GM23338 (cell line): ENCODE measurements at regions not wholly inside any gene's neighbourhood (a gene's known extent, or its start where the extent isn't known, plus 50 kb on each side); places are given as distances from the start of the nearest gene placed in this dataset.
A peak's percentile ranks its signal among the peaks of the same experiment; 100 is the strongest.

Experiments used
- ATAC-seq: fragments of 200-7000 bp; cut with Tn5 transposase; 3 replicates; pipeline ENCODE4 v1.9.1; 2020
- DNase-seq: peaks from one replicate; pipeline ENCODE4 v3.0.0-alpha.2; 2015; ENCODE audit warnings: low spot score
- H2AFZ ChIP-seq: fragments of 200-600 bp; sonication (generic); 2 replicates; pipeline ENCODE4 v1.8.0; 2016; ENCODE audit warnings: antibody characterized with exemption, mild to moderate bottlenecking, moderate library complexity
- H3F3A ChIP-seq: fragments of 200-600 bp; sonication (generic); replicated peaks from 2 replicates; pipeline ENCODE4 v1.8.0; 2017; ENCODE audit warnings: antibody characterized with exemption, mixed run types, low read depth
- H3K27ac ChIP-seq: fragments of 200-600 bp; sonication (generic); 2 replicates; pipeline ENCODE4 v1.6.1; 2016; ENCODE audit warnings: low read depth
- H3K27me3 ChIP-seq: fragments of 200-600 bp; sonication (generic); 2 replicates; pipeline ENCODE4 v1.8.0; 2016; ENCODE audit warnings: mild to moderate bottlenecking, mixed run types, moderate library complexity; ENCODE audit not compliant: insufficient read depth
- H3K36me3 ChIP-seq: fragments of 200-600 bp; sonication (generic); 2 replicates; pipeline ENCODE4 v1.8.0; 2016; ENCODE audit warnings: mild to moderate bottlenecking; ENCODE audit not compliant: insufficient read depth
- H3K4me1 ChIP-seq: fragments of 200-600 bp; sonication (generic); 2 replicates; pipeline ENCODE4 v1.8.0; 2016; ENCODE audit warnings: mild to moderate bottlenecking, moderate library complexity; ENCODE audit not compliant: insufficient read depth
- H3K4me2 ChIP-seq: fragments of 200-600 bp; sonication (generic); 2 replicates; pipeline ENCODE4 v1.7.1; 2017; ENCODE audit warnings: mixed run types
- H3K4me3 ChIP-seq: fragments of 200-600 bp; sonication (generic); 2 replicates; pipeline ENCODE4 v1.6.1; 2016; ENCODE audit warnings: mixed run types
- H3K79me2 ChIP-seq: fragments of 200-600 bp; sonication (generic); replicated peaks from 2 replicates; pipeline ENCODE4 v1.8.0; 2017; ENCODE audit warnings: mild to moderate bottlenecking; ENCODE audit not compliant: insufficient read depth
- H3K9me2 ChIP-seq: fragments of 200-600 bp; sonication (generic); 2 replicates; pipeline ENCODE4 v1.8.0; 2017; ENCODE audit not compliant: insufficient read depth
- H4K20me1 ChIP-seq: fragments of 200-600 bp; sonication (generic); replicated peaks from 2 replicates; pipeline ENCODE4 v1.8.0; 2017; ENCODE audit warnings: mild to moderate bottlenecking; ENCODE audit not compliant: insufficient read depth
- H3K27ac Mint-ChIP-seq: 2 replicates; pipeline ENCODE4 v1.8.0; 2020; ENCODE audit warnings: inconsistent platforms, mild to moderate bottlenecking, moderate library complexity, mixed read lengths
- H3K27me3 Mint-ChIP-seq: 3 replicates; pipeline ENCODE4 v1.8.0; 2022; ENCODE audit warnings: low read depth, mild to moderate bottlenecking, moderate library complexity, mixed read lengths, inconsistent platforms; ENCODE audit not compliant: insufficient read depth, poor library complexity
- H3K36me3 Mint-ChIP-seq: 3 replicates; pipeline ENCODE4 v1.8.0; 2021; ENCODE audit warnings: low read depth, mild to moderate bottlenecking, inconsistent platforms, moderate library complexity, mixed read lengths
- H3K4me1 Mint-ChIP-seq: 3 replicates; pipeline ENCODE4 v1.8.0; 2020; ENCODE audit warnings: mild to moderate bottlenecking, inconsistent platforms, mixed read lengths
- H3K4me3 Mint-ChIP-seq: 3 replicates; pipeline ENCODE4 v1.8.0; 2021; ENCODE audit warnings: moderate library complexity, mild to moderate bottlenecking, inconsistent platforms, mixed read lengths
- H3K9me3 Mint-ChIP-seq: 3 replicates; pipeline ENCODE4 v1.8.0; 2020; ENCODE audit warnings: moderate library complexity, mild to moderate bottlenecking, inconsistent platforms, mixed read lengths
- CREB1 ChIP-seq: fragments of 250-450 bp; sonication (Bioruptor Pico); IDR thresholded peaks from 2 replicates; pipeline ENCODE4 v1.5.0; 2020; ENCODE audit warnings: low read depth, mild to moderate bottlenecking, moderate library complexity
- EZH2 ChIP-seq: fragments of 200-600 bp; sonication (generic); IDR thresholded peaks from one replicate; pipeline ENCODE4 v1.8.0; 2017; ENCODE audit warnings: antibody characterized with exemption, mild to moderate bottlenecking, low read depth; ENCODE audit not compliant: unreplicated experiment
- EZH2phosphoT487 ChIP-seq: fragments of 200-600 bp; sonication (generic); IDR thresholded peaks from one replicate; pipeline ENCODE4 v1.8.1; 2018; ENCODE audit warnings: antibody characterized with exemption; ENCODE audit not compliant: unreplicated experiment
- JUNB ChIP-seq: IDR thresholded peaks from one replicate; pipeline ENCODE4 v1.6.1; 2016; ENCODE audit warnings: antibody characterized with exemption; ENCODE audit not compliant: unreplicated experiment
- NANOG ChIP-seq: IDR thresholded peaks from 2 replicates; pipeline ENCODE4 v1.6.1; 2016; ENCODE audit warnings: antibody characterized with exemption, borderline replicate concordance
- POLR2AphosphoS5 ChIP-seq: IDR thresholded peaks from 2 replicates; pipeline ENCODE4 v1.6.1; 2016; ENCODE audit warnings: antibody characterized with exemption, low read depth
- STAT1 ChIP-seq: IDR thresholded peaks from one replicate; pipeline ENCODE4 v1.6.1; 2016; ENCODE audit warnings: antibody characterized with exemption; ENCODE audit not compliant: unreplicated experiment
- ZNF114 ChIP-seq: fragments of 250-450 bp; sonication (Bioruptor Pico); IDR thresholded peaks from 2 replicates; pipeline ENCODE4 v1.5.0; 2020; ENCODE audit warnings: mild to moderate bottlenecking, moderate library complexity
- TF ChIP-seq, protein P1 (sequence below), 2 experiments: fragments of 200-600 bp in 1 of 2; sonication (generic) in 1 of 2; conservative IDR thresholded peaks; 2 replicates each; pipeline versions ENCODE4 v1.5.1 to v1.6.1; 2016 to 2017; ENCODE audit warnings: antibody characterized with exemption in 2 of 2, low read depth in 2 of 2, mild to moderate bottlenecking in 2 of 2, moderate library complexity in 1 of 2
- TF ChIP-seq, protein P2 (sequence below): IDR thresholded peaks from one replicate; pipeline ENCODE4 v1.6.1; 2018; ENCODE audit warnings: antibody characterized with exemption; ENCODE audit not compliant: unreplicated experiment
- TF ChIP-seq, protein P3 (sequence below): IDR thresholded peaks from 2 replicates; pipeline ENCODE4 v1.6.1; 2016; ENCODE audit warnings: antibody characterized with exemption
- TF ChIP-seq, protein P4 (sequence below): fragments of 250-450 bp; sonication (Bioruptor Pico); IDR thresholded peaks from 2 replicates; pipeline ENCODE4 v1.5.0; 2020; ENCODE audit warnings: mild to moderate bottlenecking, moderate library complexity

DNA sequence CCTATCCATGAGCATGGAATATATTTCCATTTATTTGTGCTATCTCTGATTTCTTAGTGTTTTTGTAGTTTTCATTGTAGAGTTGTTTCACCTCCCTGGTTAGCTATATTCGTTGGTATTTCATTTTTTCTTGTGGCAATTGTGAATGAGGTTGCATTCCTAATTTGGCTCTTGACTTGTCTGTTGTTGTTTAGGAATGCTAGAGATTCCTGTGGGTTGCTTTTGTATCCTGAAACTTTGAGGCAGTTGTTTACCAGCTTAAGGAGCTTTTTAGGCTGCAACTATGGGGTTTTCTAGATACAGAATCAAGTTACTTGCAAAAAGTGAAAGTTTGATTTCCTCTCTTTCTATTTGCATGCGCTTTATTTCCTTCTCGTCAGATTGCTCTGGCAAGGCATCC is 304.7 kb upstream of the GRM3 start (continued):
- TF ChIP-seq POLR2AphosphoS5 (no peak), STAT1 (no peak), ZNF114 (CRISPR knock-in tag) (no peak), JUNB (no peak), EZH2 (no peak), EZH2phosphoT487 (no peak), CREB1 (CRISPR knock-in tag) (no peak)
- TF ChIP-seq, protein P1, sequence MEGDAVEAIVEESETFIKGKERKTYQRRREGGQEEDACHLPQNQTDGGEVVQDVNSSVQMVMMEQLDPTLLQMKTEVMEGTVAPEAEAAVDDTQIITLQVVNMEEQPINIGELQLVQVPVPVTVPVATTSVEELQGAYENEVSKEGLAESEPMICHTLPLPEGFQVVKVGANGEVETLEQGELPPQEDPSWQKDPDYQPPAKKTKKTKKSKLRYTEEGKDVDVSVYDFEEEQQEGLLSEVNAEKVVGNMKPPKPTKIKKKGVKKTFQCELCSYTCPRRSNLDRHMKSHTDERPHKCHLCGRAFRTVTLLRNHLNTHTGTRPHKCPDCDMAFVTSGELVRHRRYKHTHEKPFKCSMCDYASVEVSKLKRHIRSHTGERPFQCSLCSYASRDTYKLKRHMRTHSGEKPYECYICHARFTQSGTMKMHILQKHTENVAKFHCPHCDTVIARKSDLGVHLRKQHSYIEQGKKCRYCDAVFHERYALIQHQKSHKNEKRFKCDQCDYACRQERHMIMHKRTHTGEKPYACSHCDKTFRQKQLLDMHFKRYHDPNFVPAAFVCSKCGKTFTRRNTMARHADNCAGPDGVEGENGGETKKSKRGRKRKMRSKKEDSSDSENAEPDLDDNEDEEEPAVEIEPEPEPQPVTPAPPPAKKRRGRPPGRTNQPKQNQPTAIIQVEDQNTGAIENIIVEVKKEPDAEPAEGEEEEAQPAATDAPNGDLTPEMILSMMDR (conservative IDR thresholded peaks at IDR 0.05; ENCODE audit: low read depth in 2 of 2): no peak
- TF ChIP-seq, protein P2, sequence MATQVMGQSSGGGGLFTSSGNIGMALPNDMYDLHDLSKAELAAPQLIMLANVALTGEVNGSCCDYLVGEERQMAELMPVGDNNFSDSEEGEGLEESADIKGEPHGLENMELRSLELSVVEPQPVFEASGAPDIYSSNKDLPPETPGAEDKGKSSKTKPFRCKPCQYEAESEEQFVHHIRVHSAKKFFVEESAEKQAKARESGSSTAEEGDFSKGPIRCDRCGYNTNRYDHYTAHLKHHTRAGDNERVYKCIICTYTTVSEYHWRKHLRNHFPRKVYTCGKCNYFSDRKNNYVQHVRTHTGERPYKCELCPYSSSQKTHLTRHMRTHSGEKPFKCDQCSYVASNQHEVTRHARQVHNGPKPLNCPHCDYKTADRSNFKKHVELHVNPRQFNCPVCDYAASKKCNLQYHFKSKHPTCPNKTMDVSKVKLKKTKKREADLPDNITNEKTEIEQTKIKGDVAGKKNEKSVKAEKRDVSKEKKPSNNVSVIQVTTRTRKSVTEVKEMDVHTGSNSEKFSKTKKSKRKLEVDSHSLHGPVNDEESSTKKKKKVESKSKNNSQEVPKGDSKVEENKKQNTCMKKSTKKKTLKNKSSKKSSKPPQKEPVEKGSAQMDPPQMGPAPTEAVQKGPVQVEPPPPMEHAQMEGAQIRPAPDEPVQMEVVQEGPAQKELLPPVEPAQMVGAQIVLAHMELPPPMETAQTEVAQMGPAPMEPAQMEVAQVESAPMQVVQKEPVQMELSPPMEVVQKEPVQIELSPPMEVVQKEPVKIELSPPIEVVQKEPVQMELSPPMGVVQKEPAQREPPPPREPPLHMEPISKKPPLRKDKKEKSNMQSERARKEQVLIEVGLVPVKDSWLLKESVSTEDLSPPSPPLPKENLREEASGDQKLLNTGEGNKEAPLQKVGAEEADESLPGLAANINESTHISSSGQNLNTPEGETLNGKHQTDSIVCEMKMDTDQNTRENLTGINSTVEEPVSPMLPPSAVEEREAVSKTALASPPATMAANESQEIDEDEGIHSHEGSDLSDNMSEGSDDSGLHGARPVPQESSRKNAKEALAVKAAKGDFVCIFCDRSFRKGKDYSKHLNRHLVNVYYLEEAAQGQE: no peak

DNA sequence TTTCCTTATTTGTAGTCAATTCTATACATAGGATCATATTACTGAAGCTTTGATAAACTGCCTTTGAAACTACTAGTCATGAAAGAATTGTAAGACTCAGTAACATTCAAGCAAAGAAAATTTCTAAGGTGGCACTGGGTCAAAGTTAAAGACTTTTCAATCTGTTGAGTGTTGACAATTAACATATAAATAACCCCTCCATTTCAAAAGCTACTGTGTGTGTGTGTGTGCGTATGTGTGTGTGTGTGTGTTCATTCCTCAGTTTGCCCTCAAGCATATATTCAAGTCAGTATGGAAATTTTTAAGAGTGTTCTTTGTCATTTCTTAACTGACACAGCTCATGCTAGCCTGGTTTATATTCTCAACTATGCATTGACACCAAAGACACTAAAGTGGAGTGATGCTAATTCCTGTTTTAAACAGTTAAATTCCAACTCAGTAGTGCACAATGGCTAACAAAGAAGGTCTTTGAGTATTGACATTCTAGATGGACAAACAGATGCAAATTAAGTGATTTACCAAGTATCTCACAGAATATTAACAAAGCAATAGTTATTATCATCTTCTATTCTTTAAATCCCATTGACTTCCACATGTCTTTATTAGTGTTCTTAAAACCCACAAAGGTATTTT is 314.8 kb upstream of the GRM3 start:
- Histone ChIP-seq H2AFZ (no peak overlapping the region), H3K27me3 (no peaks in the 10 kb centered on the region), H3K4me2 (peak overlapping the region; percentile 36), H3K9me2 (no peaks in the 10 kb centered on the region), H3K4me3 (peak overlapping the region; percentile 10; the same call in 1 of the 2 replicates), H3F3A (no peaks in the 10 kb centered on the region), H3K36me3 (no peaks in the 10 kb centered on the region), H4K20me1 (no peaks in the 10 kb centered on the region), H3K4me1 (peaks cover 19% of the 10 kb centered on the region; the same call in 1 of the 2 replicates), H3K27ac (peak overlapping the region; percentile 2; the same call in 1 of the 2 replicates), H3K79me2 (no peaks in the 10 kb centered on the region)
- peak overlapping the region; percentile 24; the same call in 1 of the 3 replicates for H3K4me3 Mint-ChIP-seq
- peaks cover 10% of the 10 kb centered on the region for H3K4me1 Mint-ChIP-seq
- H3K36me3 Mint-ChIP-seq: no peaks in the 10 kb centered on the region
- peaks cover 2% of the 10 kb centered on the region for H3K27me3 Mint-ChIP-seq
- no peaks in the 10 kb centered on the region for H3K9me3 Mint-ChIP-seq
- peak; percentile 47 for DNase-seq
- H3K27ac Mint-ChIP-seq: peak overlapping the region; percentile 79; the same call in 1 of the 2 replicates
- ATAC-seq: peak; percentile 60
- TF ChIP-seq CREB1 (CRISPR knock-in tag) (0 out of 2 replicates have a peak, but pooled peaks have one; percentile 20), NANOG (peak; percentile 72), STAT1 (no peak), POLR2AphosphoS5 (no peak), EZH2phosphoT487 (no peak), ZNF114 (CRISPR knock-in tag) (no peak)
- TF ChIP-seq, protein P3, sequence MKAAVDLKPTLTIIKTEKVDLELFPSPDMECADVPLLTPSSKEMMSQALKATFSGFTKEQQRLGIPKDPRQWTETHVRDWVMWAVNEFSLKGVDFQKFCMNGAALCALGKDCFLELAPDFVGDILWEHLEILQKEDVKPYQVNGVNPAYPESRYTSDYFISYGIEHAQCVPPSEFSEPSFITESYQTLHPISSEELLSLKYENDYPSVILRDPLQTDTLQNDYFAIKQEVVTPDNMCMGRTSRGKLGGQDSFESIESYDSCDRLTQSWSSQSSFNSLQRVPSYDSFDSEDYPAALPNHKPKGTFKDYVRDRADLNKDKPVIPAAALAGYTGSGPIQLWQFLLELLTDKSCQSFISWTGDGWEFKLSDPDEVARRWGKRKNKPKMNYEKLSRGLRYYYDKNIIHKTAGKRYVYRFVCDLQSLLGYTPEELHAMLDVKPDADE: no peak
- TF ChIP-seq, protein P4, sequence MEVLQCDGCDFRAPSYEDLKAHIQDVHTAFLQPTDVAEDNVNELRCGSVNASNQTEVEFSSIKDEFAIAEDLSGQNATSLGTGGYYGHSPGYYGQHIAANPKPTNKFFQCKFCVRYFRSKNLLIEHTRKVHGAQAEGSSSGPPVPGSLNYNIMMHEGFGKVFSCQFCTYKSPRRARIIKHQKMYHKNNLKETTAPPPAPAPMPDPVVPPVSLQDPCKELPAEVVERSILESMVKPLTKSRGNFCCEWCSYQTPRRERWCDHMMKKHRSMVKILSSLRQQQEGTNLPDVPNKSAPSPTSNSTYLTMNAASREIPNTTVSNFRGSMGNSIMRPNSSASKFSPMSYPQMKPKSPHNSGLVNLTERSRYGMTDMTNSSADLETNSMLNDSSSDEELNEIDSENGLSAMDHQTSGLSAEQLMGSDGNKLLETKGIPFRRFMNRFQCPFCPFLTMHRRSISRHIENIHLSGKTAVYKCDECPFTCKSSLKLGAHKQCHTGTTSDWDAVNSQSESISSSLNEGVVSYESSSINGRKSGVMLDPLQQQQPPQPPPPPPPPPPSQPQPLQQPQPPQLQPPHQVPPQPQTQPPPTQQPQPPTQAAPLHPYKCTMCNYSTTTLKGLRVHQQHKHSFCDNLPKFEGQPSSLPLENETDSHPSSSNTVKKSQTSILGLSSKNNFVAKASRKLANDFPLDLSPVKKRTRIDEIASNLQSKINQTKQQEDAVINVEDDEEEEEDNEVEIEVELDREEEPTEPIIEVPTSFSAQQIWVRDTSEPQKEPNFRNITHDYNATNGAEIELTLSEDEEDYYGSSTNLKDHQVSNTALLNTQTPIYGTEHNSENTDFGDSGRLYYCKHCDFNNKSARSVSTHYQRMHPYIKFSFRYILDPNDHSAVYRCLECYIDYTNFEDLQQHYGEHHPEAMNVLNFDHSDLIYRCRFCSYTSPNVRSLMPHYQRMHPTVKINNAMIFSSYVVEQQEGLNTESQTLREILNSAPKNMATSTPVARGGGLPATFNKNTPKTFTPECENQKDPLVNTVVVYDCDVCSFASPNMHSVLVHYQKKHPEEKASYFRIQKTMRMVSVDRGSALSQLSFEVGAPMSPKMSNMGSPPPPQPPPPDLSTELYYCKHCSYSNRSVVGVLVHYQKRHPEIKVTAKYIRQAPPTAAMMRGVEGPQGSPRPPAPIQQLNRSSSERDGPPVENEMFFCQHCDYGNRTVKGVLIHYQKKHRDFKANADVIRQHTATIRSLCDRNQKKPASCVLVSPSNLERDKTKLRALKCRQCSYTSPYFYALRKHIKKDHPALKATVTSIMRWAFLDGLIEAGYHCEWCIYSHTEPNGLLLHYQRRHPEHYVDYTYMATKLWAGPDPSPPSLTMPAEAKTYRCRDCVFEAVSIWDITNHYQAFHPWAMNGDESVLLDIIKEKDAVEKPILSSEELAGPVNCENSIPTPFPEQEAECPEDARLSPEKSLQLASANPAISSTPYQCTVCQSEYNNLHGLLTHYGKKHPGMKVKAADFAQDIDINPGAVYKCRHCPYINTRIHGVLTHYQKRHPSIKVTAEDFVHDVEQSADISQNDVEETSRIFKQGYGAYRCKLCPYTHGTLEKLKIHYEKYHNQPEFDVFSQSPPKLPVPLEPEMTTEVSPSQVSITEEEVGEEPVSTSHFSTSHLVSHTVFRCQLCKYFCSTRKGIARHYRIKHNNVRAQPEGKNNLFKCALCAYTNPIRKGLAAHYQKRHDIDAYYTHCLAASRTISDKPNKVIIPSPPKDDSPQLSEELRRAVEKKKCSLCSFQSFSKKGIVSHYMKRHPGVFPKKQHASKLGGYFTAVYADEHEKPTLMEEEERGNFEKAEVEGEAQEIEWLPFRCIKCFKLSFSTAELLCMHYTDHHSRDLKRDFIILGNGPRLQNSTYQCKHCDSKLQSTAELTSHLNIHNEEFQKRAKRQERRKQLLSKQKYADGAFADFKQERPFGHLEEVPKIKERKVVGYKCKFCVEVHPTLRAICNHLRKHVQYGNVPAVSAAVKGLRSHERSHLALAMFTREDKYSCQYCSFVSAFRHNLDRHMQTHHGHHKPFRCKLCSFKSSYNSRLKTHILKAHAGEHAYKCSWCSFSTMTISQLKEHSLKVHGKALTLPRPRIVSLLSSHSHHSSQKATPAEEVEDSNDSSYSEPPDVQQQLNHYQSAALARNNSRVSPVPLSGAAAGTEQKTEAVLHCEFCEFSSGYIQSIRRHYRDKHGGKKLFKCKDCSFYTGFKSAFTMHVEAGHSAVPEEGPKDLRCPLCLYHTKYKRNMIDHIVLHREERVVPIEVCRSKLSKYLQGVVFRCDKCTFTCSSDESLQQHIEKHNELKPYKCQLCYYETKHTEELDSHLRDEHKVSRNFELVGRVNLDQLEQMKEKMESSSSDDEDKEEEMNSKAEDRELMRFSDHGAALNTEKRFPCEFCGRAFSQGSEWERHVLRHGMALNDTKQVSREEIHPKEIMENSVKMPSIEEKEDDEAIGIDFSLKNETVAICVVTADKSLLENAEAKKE (CRISPR knock-in tag): no peak
